OCI-LY1 (cell line): ENCODE measurements at regions not wholly inside any gene's neighbourhood (a gene's known extent, or its start where the extent isn't known, plus 50 kb on each side); places are given as distances from the start of the nearest gene placed in this dataset.

Experiments used
- H2AFZ ChIP-seq: fragments of 200-600 bp; sonication (generic), shearing (Covaris generic); 2 replicates; pipeline ENCODE4 v1.6.0; 2014; ENCODE audit warnings: antibody characterized with exemption, mild to moderate bottlenecking, low read length
- H3F3A ChIP-seq: fragments of 200-600 bp; sonication (generic), shearing (Covaris generic); 2 replicates; pipeline ENCODE4 v1.6.0; 2014; ENCODE audit warnings: mild to moderate bottlenecking, antibody characterized with exemption, low read length, moderate library complexity; ENCODE audit not compliant: insufficient read depth
- H3K27ac ChIP-seq: fragments of 200-600 bp; sonication (generic); 2 replicates; pipeline ENCODE4 v1.5.1; 2014; ENCODE audit warnings: low read length, mixed run types, mild to moderate bottlenecking, low read depth; ENCODE audit not compliant: poor library complexity, severe bottlenecking
- H3K27me3 ChIP-seq: fragments of 200-600 bp; sonication (generic); 2 replicates; pipeline ENCODE4 v1.6.0; 2014; ENCODE audit warnings: antibody characterized with exemption, mild to moderate bottlenecking, low read length, moderate library complexity; ENCODE audit not compliant: insufficient read depth
- H3K36me3 ChIP-seq: fragments of 200-600 bp; sonication (generic); 2 replicates; pipeline ENCODE4 v1.6.1; 2014; ENCODE audit warnings: mild to moderate bottlenecking, antibody characterized with exemption, low read length, moderate library complexity, mixed read lengths; ENCODE audit not compliant: insufficient read depth
- H3K4me1 ChIP-seq: fragments of 200-600 bp; sonication (generic); 2 replicates; pipeline ENCODE4 v1.5.1; 2014; ENCODE audit warnings: mild to moderate bottlenecking, low read length, moderate library complexity; ENCODE audit not compliant: insufficient read depth, severe bottlenecking
- H3K4me2 ChIP-seq: fragments of 200-600 bp; sonication (generic), shearing (Covaris generic); 2 replicates; pipeline ENCODE4 v1.6.1; 2014; ENCODE audit warnings: low read length
- H3K4me3 ChIP-seq: fragments of 200-600 bp; sonication (generic); 2 replicates; pipeline ENCODE4 v1.5.1; 2014; ENCODE audit warnings: low read length, low read depth, mild to moderate bottlenecking, mixed read lengths; ENCODE audit not compliant: poor library complexity, severe bottlenecking
- H3K79me2 ChIP-seq: fragments of 200-600 bp; shearing (Covaris generic); 2 replicates; pipeline ENCODE4 v1.6.1; 2016; ENCODE audit warnings: mixed run types, low read length, mixed read lengths; ENCODE audit not compliant: insufficient read depth
- H3K9ac ChIP-seq: fragments of 200-600 bp; sonication (generic), shearing (Covaris generic); 2 replicates; pipeline ENCODE4 v1.6.1; 2014; ENCODE audit warnings: mild to moderate bottlenecking, low read length, mixed read lengths
- H3K9me2 ChIP-seq: fragments of 200-600 bp; sonication (generic), shearing (Covaris generic); 2 replicates; pipeline ENCODE4 v1.6.1; 2014; ENCODE audit warnings: low read depth, mild to moderate bottlenecking, low read length, mixed read lengths
- H3K9me3 ChIP-seq: fragments of 200-600 bp; shearing (Covaris generic); 2 replicates; pipeline ENCODE4 v1.6.1; 2014; ENCODE audit warnings: low read length, mixed read lengths
- H4K20me1 ChIP-seq: fragments of 200-600 bp; sonication (generic), shearing (Covaris generic); 2 replicates; pipeline ENCODE4 v1.6.0; 2016; ENCODE audit warnings: mild to moderate bottlenecking, low read length; ENCODE audit not compliant: insufficient read depth
- EZH2 ChIP-seq: fragments of 200-600 bp; sonication (generic), shearing (Covaris generic); IDR thresholded peaks from 2 replicates; pipeline ENCODE4 v1.8.0; 2017; ENCODE audit warnings: borderline replicate concordance, mixed run types, mild to moderate bottlenecking, antibody characterized with exemption, low read length, moderate library complexity, mixed read lengths
- TF ChIP-seq, protein P1 (sequence below): fragments of 200-600 bp; sonication (generic), shearing (Covaris generic); IDR thresholded peaks from 2 replicates; pipeline ENCODE4 v1.5.1; 2017; ENCODE audit warnings: mild to moderate bottlenecking, antibody characterized with exemption, low read length, moderate library complexity, mixed read lengths

DNA sequence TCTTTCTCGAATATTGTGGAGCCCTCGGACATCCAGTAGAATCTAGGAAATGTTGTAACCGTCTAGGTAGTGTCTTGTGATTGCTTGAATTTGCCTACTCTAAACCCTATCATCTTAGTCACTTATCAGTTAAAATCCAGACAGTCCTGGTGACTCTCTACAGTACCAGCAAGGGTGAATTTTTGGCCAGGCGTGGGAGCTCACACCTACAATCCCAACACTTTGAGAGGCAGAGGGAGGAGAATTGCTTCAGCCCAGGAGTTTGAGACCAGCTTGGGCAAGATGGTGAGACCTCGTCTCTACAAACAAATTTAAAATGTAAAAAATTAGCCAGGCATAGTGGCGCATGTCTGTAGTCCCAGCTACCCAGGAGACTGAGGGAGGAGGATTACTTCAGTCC, 230.9 kb downstream of the CHRM3 start:
- H2AFZ ChIP-seq: no peak overlapping the region
- no peaks in the 10 kb centered on the region for H3K79me2 ChIP-seq
- TF ChIP-seq, protein P1, sequence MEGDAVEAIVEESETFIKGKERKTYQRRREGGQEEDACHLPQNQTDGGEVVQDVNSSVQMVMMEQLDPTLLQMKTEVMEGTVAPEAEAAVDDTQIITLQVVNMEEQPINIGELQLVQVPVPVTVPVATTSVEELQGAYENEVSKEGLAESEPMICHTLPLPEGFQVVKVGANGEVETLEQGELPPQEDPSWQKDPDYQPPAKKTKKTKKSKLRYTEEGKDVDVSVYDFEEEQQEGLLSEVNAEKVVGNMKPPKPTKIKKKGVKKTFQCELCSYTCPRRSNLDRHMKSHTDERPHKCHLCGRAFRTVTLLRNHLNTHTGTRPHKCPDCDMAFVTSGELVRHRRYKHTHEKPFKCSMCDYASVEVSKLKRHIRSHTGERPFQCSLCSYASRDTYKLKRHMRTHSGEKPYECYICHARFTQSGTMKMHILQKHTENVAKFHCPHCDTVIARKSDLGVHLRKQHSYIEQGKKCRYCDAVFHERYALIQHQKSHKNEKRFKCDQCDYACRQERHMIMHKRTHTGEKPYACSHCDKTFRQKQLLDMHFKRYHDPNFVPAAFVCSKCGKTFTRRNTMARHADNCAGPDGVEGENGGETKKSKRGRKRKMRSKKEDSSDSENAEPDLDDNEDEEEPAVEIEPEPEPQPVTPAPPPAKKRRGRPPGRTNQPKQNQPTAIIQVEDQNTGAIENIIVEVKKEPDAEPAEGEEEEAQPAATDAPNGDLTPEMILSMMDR: no peak
- TF ChIP-seq EZH2: no peak
- H4K20me1 ChIP-seq: no peaks in the 10 kb centered on the region
- no peak overlapping the region for H3K4me2 ChIP-seq
- no peak overlapping the region for H3K27ac ChIP-seq
- no peak overlapping the region for H3K4me3 ChIP-seq
- H3K4me1 ChIP-seq: no peaks in the 10 kb centered on the region
- no peaks in the 10 kb centered on the region for H3K36me3 ChIP-seq
- no peaks in the 10 kb centered on the region for H3K27me3 ChIP-seq
- H3K9ac ChIP-seq: no peak overlapping the region
- H3K9me2 ChIP-seq: no peaks in the 10 kb centered on the region
- H3K9me3 ChIP-seq: no peaks in the 10 kb centered on the region
- no peaks in the 10 kb centered on the region for H3F3A ChIP-seq

- H2AFZ ChIP-seq: no peak overlapping the region
- H4K20me1 ChIP-seq: no peaks in the 10 kb centered on the region
- no peak overlapping the region for H3K4me3 ChIP-seq
- no peaks in the 10 kb centered on the region for H3K27me3 ChIP-seq
- no peaks in the 10 kb centered on the region for H3K9me2 ChIP-seq
- H3K9ac ChIP-seq: no peak overlapping the region
- TF ChIP-seq, protein P1: no peak
- TF ChIP-seq EZH2: no peak
- H3F3A ChIP-seq: no peaks in the 10 kb centered on the region
- no peaks in the 10 kb centered on the region for H3K9me3 ChIP-seq
- no peaks in the 10 kb centered on the region for H3K4me1 ChIP-seq
- H3K79me2 ChIP-seq: no peaks in the 10 kb centered on the region
- H3K4me2 ChIP-seq: no peak overlapping the region
- no peaks in the 10 kb centered on the region for H3K36me3 ChIP-seq
- no peak overlapping the region for H3K27ac ChIP-seq
Measured at GRCh38 chr1:239617731-239618130, 231.4 kb downstream of the CHRM3 start.

- Histone ChIP-seq H3K4me1 (no peaks in the 10 kb centered on the region), H2AFZ (no peak overlapping the region), H3K27me3 (no peaks in the 10 kb centered on the region), H3K9me2 (no peaks in the 10 kb centered on the region), H3K79me2 (no peaks in the 10 kb centered on the region), H3K4me2 (no peak overlapping the region), H3K36me3 (no peaks in the 10 kb centered on the region), H3K27ac (no peak overlapping the region), H3K9ac (no peak overlapping the region), H3K4me3 (no peak overlapping the region), H4K20me1 (no peaks in the 10 kb centered on the region), H3K9me3 (no peaks in the 10 kb centered on the region), H3F3A (no peaks in the 10 kb centered on the region)
- TF ChIP-seq, protein P1: no peak
- TF ChIP-seq EZH2: no peak
Measured at GRCh38 chr1:239619190-239619589, 232.8 kb downstream of the CHRM3 start.
